Tibial artery (tissue), 4 donors: ENCODE measurements at regions not wholly inside any gene's neighbourhood (a gene's known extent, or its start where the extent isn't known, plus 50 kb on each side); places are given as distances from the start of the nearest gene placed in this dataset.

Experiments
- DNase-seq, 2 donors: peaks; one replicate each; pipeline ENCODE4 v3.0.0-alpha.2; 2019
- H3K27ac ChIP-seq, 2 donors: fragments of 200-600 bp; sonication (generic) in 1 of 2; 1 replicate in 1 of 2; 2 replicates in 1 of 2; pipeline ENCODE4 v1.5.1; 2018 to 2019; ENCODE audit warnings: mild to moderate bottlenecking in 1 of 2
- H3K27me3 ChIP-seq, 2 donors: fragments of 200-600 bp; sonication (generic) in 1 of 2; one replicate each; pipeline versions ENCODE4 v1.5.1 to v1.6.0; 2016 to 2019
- H3K36me3 ChIP-seq, 3 donors: fragments of 200-600 bp; sonication (generic) in 2 of 3; one replicate each; pipeline ENCODE4 v1.5.1; 2016 to 2019; ENCODE audit warnings: mild to moderate bottlenecking in 2 of 3
- H3K4me1 ChIP-seq, 4 donors: fragments of 200-600 bp; sonication (generic) in 2 of 4; 1 replicate in 3 of 4; 2 replicates in 1 of 4; pipeline ENCODE4 v1.5.1; 2016 to 2019
- H3K4me3 ChIP-seq, 2 donors: fragments of 200-600 bp; sonication (generic) in 1 of 2; 1 replicate in 1 of 2; 2 replicates in 1 of 2; pipeline ENCODE4 v1.5.1; 2018 to 2019; ENCODE audit warnings: mild to moderate bottlenecking in 2 of 2
- H3K9me3 ChIP-seq, 3 donors: fragments of 200-600 bp; sonication (generic) in 1 of 3; one replicate each; pipeline ENCODE4 v1.5.1; 2016 to 2019
- intact Hi-C: fragments of 100-400 bp; cut with DNase I; formaldehyde crosslinking; loops from one replicate; pipeline ENCODE4 v1.15.0; 2023; ENCODE audit warnings: low total_unique reads
- TF ChIP-seq, protein P1 (sequence below), 2 experiments: fragments of 200-600 bp in 1 of 2; fragments of 450-650 bp in 1 of 2; IDR thresholded peaks; one replicate each; pipeline ENCODE4 v1.5.1; 2017 to 2019; ENCODE audit warnings: antibody characterized with exemption in 2 of 2, mild to moderate bottlenecking in 1 of 2, moderate library complexity in 1 of 2

DNA sequence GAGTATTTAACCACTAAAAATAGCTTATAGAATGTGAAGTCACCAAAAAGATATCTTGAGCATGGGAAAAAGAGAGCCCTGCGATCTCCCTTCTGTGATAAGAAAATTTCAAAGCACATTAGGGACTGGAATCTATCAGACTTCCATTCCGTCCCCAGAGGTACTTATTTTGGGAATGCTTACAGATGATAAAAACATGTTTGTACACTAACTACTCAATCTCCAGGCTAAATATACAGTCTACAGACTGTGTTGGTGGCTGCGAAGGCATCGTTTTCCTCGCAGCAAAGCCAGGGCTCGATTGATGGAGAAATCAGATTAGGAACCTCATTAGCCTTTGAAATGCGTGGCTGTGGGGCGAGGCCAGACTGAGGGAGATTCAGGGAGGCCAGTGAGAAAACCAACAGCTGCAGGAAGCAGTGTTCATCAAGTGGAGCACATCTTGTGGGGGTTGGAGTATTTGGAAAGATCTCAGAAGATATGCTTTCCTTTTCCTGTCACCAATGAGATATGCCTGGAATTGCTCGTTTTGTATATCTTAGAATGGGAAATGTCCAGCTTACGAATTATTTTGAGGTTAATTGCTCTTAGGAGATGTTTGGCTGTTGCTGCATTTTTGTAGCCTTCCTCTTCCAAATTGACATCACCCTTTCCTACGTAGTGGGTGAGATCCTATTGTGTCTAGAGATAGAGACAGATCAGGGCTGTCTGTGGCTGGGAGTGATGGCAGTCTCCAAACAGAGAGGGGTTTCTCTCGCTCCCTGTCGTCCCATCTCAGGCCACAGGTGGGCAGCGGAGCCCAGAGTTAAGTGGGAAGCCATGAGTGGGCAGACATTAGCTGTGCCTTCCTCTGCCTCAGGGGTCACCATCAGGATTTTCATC lies 224.9 kb upstream of the FAT1 start:
- no peak overlapping the region for H3K27ac ChIP-seq
- H3K4me1 ChIP-seq = peaks cover 0 to 13% (median 3%) of the 10 kb centered on the region in 4 donors
- no peaks in the 10 kb centered on the region for H3K27me3 ChIP-seq
- TF ChIP-seq, protein P1, sequence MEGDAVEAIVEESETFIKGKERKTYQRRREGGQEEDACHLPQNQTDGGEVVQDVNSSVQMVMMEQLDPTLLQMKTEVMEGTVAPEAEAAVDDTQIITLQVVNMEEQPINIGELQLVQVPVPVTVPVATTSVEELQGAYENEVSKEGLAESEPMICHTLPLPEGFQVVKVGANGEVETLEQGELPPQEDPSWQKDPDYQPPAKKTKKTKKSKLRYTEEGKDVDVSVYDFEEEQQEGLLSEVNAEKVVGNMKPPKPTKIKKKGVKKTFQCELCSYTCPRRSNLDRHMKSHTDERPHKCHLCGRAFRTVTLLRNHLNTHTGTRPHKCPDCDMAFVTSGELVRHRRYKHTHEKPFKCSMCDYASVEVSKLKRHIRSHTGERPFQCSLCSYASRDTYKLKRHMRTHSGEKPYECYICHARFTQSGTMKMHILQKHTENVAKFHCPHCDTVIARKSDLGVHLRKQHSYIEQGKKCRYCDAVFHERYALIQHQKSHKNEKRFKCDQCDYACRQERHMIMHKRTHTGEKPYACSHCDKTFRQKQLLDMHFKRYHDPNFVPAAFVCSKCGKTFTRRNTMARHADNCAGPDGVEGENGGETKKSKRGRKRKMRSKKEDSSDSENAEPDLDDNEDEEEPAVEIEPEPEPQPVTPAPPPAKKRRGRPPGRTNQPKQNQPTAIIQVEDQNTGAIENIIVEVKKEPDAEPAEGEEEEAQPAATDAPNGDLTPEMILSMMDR (IDR thresholded peaks at IDR 0.05) = peak; percentile 18 to 22
- H3K9me3 ChIP-seq = no peaks in the 10 kb centered on the region
- intact Hi-C loops = loop anchor here (10.0 kb wide), 1 partner anchor 214 kb away; no protein-coding TSS in a partner anchor
- H3K4me3 ChIP-seq = peak overlapping the region; percentile 17 to 31
- DNase-seq = no peak
- no peaks in the 10 kb centered on the region for H3K36me3 ChIP-seq

DNA sequence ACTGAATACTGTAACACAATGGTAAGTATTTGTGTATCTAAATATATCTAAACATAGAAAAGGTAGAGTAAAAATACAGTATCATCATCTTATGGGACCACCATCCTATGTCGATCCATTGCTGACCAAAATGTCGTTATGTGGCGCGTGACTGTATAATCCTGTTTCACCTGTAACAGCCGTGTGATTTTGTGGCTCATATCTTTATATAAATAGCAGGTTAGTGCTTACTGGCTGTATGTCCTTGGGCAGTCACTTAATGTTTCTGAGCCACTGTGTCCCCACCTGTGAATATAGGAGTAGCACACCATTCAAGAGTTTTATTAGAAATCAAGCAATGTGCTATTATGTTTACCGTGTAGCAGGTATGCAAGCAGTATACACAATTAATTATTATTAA lies 226.2 kb upstream of the FAT1 start:
- Histone ChIP-seq H3K4me1 (peaks cover 0 to 13% (median 3%) of the 10 kb centered on the region in 4 donors), H3K27ac (no peak overlapping the region), H3K36me3 (no peaks in the 10 kb centered on the region), H3K9me3 (no peaks in the 10 kb centered on the region), H3K4me3 (no peak overlapping the region), H3K27me3 (no peaks in the 10 kb centered on the region)
- DNase-seq = no peak
- TF ChIP-seq, protein P1 (IDR thresholded peaks at IDR 0.05) = no peak
- intact Hi-C loops = loop anchor here (10.0 kb wide), 1 partner anchor 215 kb away; no protein-coding TSS in a partner anchor

DNA sequence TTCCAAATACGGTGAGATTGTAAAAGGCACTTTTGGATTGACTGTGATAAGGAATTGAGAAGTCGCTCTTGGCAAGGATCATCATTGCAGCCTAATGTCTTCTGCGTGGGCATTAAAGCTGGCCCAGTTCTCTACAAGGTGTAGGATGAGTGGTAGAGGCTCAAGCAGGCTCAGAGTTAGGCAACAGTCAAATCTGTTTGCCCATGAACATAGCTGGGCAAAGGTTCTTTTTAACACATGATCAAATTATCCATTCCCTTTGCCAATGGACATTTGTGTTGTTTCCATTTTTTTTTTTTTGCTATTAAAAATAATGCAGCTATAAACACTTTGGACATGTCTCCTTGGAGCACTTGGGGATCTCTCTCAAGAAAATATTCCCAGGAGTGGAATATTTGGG lies 229.1 kb upstream of the FAT1 start:
- Histone ChIP-seq H3K4me3 (no peak overlapping the region), H3K27me3 (no peaks in the 10 kb centered on the region), H3K4me1 (peaks cover 0 to 13% (median 3%) of the 10 kb centered on the region in 4 donors), H3K36me3 (no peaks in the 10 kb centered on the region), H3K9me3 (no peaks in the 10 kb centered on the region), H3K27ac (no peak overlapping the region)
- DNase-seq = no peak
- intact Hi-C loops = no loop called here
- TF ChIP-seq, protein P1 (IDR thresholded peaks at IDR 0.05) = no peak

DNA sequence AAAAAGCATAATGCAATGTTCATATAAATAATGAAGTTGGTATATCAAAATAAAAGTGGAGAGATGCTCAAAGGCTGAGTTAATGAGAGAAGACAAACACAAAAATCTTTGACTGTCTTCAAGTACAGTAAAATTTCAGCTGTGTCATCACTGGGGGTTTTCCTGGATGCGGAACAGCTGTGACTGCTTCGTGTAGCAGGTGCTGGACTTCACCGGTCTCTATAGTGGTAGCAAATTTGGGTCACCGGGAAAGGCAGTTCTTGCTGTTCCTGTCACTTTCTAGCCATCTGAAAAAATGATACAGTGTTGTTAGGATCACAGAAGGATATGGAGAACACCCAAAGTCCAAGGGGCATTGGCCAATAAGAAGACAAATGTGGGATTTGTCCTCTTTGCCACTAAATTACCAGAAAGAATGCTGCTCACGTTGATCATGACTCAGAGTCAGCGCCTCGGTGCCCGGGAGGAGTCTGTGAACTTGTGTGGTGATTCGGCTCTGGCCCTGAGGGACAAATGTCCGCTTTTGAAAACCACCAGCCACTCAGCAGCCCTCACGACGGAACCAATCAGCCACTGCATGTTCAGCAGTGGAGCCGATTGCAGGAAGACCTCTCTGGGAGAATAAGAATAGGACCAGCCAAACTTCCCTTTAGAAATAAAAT lies 230.1 kb upstream of the FAT1 start:
- no peak overlapping the region for H3K27ac ChIP-seq
- no peaks in the 10 kb centered on the region for H3K36me3 ChIP-seq
- TF ChIP-seq, protein P1 (IDR thresholded peaks at IDR 0.05) = no peak
- no peaks in the 10 kb centered on the region for H3K27me3 ChIP-seq
- DNase-seq = peak in 1 of 2 donors; percentile 49
- no peak overlapping the region for H3K4me3 ChIP-seq
- intact Hi-C loops = no loop called here
- H3K9me3 ChIP-seq = no peaks in the 10 kb centered on the region
- H3K4me1 ChIP-seq = peaks cover 0 to 5% (median under 1%) of the 10 kb centered on the region in 4 donors

DNA sequence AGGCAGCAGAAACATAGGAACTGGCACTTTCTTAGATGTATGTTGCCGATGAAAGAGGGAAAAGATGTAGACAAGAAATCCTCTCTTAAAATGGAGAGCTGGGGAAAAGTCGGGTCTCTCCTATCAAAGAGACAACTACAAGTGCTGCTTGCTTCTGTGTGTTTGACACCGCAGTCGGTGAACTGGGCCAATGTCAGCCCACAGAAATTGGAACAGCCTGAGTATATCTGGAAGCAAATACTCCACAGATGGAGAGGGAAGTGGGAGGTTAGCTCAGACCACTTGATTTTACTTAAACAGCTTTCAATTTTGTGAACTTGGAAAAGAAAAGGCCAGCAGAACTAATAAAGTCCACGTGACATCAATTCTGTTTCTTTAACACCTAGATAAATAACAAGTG lies 230.9 kb upstream of the FAT1 start:
- Histone ChIP-seq H3K9me3 (no peaks in the 10 kb centered on the region), H3K27ac (no peak overlapping the region), H3K4me1 (no peaks in the 10 kb centered on the region), H3K36me3 (no peaks in the 10 kb centered on the region), H3K4me3 (no peak overlapping the region), H3K27me3 (no peaks in the 10 kb centered on the region)
- DNase-seq = no peak
- intact Hi-C loops = no loop called here
- TF ChIP-seq, protein P1 (IDR thresholded peaks at IDR 0.05) = no peak
